SU-DHL-6 (cell line): ENCODE measurements at regions not wholly inside any gene's neighbourhood (a gene's known extent, or its start where the extent isn't known, plus 50 kb on each side); places are given as distances from the start of the nearest gene placed in this dataset.

Source experiments
- H2AFZ ChIP-seq: fragments of 200-600 bp; sonication (generic); 2 replicates; pipeline ENCODE4 v1.6.1; 2014; ENCODE audit warnings: low read depth, mild to moderate bottlenecking, moderate library complexity, mixed read lengths, antibody characterized with exemption, low read length; ENCODE audit not compliant: severe bottlenecking
- H3F3A ChIP-seq: fragments of 200-600 bp; shearing (Covaris generic); 2 replicates; pipeline ENCODE4 v1.6.0; 2016; ENCODE audit warnings: antibody characterized with exemption, mild to moderate bottlenecking; ENCODE audit not compliant: insufficient read depth
- H3K27ac ChIP-seq: fragments of 200-600 bp; sonication (generic); 2 replicates; pipeline ENCODE4 v1.5.1; 2016; ENCODE audit warnings: low read depth, mild to moderate bottlenecking, low read length, moderate library complexity, mixed read lengths
- H3K27me3 ChIP-seq: fragments of 200-600 bp; sonication (generic), shearing (Covaris generic); 2 replicates; pipeline ENCODE4 v1.6.0; 2014; ENCODE audit warnings: mild to moderate bottlenecking, low read length
- H3K36me3 ChIP-seq: fragments of 200-600 bp; sonication (generic); 2 replicates; pipeline ENCODE4 v1.6.1; 2014; ENCODE audit warnings: mild to moderate bottlenecking, low read length, mixed read lengths
- H3K4me2 ChIP-seq: fragments of 300-600, 200-600 bp; shearing (Covaris generic), sonication (generic); 2 replicates; pipeline ENCODE4 v1.6.0; 2014; ENCODE audit warnings: low read length, low read depth, mild to moderate bottlenecking; ENCODE audit not compliant: poor library complexity, severe bottlenecking
- H3K4me3 ChIP-seq: fragments of 200-600 bp; sonication (generic); 2 replicates; pipeline ENCODE4 v1.5.1; 2014; ENCODE audit warnings: antibody characterized with exemption, low read length, mild to moderate bottlenecking, mixed read lengths; ENCODE audit not compliant: insufficient read depth, poor library complexity, severe bottlenecking
- H3K79me2 ChIP-seq: fragments of 200-600 bp; sonication (generic); 2 replicates; pipeline ENCODE4 v1.6.1; 2014; ENCODE audit warnings: mild to moderate bottlenecking, low read length, moderate library complexity; ENCODE audit not compliant: insufficient read depth
- H3K9ac ChIP-seq: fragments of 200-600 bp; sonication (generic); 2 replicates; pipeline ENCODE4 v1.7.0; 2014; ENCODE audit warnings: mild to moderate bottlenecking, low read length
- H3K9me2 ChIP-seq: fragments of 200-600 bp; sonication (generic); replicated peaks from 2 replicates; pipeline ENCODE4 v1.6.1; 2014; ENCODE audit warnings: low read length; ENCODE audit not compliant: insufficient read depth
- H3K9me3 ChIP-seq: fragments of 200-600 bp; sonication (generic); 2 replicates; pipeline ENCODE4 v1.6.1; 2014; ENCODE audit warnings: low read length, mixed read lengths; ENCODE audit not compliant: insufficient read depth
- H4K20me1 ChIP-seq: fragments of 200-600 bp; sonication (generic); 2 replicates; pipeline ENCODE4 v1.6.1; 2014; ENCODE audit warnings: low read depth, mild to moderate bottlenecking, antibody characterized with exemption, low read length, moderate library complexity, mixed read lengths
- EZH2phosphoT487 ChIP-seq: fragments of 200-600 bp; sonication (generic), shearing (Covaris generic); conservative IDR thresholded peaks from 2 replicates; pipeline ENCODE4 v1.6.1; 2018; ENCODE audit warnings: mild to moderate bottlenecking, antibody characterized with exemption, low read length, moderate library complexity, mixed read lengths
- TF ChIP-seq, protein P1 (sequence below): fragments of 200-600 bp; sonication (generic); IDR thresholded peaks from one replicate; pipeline ENCODE4 v1.5.1; 2017; ENCODE audit warnings: antibody characterized with exemption, mild to moderate bottlenecking, low read length, moderate library complexity; ENCODE audit not compliant: insufficient read depth, poor library complexity, severe bottlenecking

DNA sequence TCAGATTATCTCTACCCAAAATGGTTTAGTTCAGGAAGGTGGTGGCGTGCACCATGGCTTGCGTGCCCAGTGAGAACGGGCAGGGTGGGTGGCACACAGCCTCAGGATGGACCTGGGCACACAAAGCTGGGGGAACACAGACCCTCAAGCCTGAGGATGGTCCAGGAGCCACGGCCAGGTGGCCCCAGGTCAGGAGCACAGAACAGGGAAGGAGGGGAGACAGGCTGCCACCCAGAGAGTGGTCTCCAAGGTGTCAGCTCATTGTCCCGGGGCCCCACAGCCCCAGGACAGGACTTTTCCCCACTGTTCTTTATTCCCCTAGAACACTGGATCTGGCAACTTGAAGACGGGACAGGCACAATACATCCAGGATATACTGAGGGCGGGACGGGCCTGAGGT, 75.6 kb upstream of the MGMT start:
- Histone ChIP-seq H3K9ac (no peak overlapping the region), H3K27ac (no peak overlapping the region), H3K9me2 (no peaks in the 10 kb centered on the region), H4K20me1 (no peaks in the 10 kb centered on the region), H3F3A (no peaks in the 10 kb centered on the region), H3K4me3 (no peak overlapping the region), H3K9me3 (no peaks in the 10 kb centered on the region), H2AFZ (no peak overlapping the region), H3K27me3 (no peaks in the 10 kb centered on the region), H3K36me3 (no peaks in the 10 kb centered on the region), H3K4me2 (no peak overlapping the region), H3K79me2 (no peaks in the 10 kb centered on the region)
- TF ChIP-seq, protein P1, sequence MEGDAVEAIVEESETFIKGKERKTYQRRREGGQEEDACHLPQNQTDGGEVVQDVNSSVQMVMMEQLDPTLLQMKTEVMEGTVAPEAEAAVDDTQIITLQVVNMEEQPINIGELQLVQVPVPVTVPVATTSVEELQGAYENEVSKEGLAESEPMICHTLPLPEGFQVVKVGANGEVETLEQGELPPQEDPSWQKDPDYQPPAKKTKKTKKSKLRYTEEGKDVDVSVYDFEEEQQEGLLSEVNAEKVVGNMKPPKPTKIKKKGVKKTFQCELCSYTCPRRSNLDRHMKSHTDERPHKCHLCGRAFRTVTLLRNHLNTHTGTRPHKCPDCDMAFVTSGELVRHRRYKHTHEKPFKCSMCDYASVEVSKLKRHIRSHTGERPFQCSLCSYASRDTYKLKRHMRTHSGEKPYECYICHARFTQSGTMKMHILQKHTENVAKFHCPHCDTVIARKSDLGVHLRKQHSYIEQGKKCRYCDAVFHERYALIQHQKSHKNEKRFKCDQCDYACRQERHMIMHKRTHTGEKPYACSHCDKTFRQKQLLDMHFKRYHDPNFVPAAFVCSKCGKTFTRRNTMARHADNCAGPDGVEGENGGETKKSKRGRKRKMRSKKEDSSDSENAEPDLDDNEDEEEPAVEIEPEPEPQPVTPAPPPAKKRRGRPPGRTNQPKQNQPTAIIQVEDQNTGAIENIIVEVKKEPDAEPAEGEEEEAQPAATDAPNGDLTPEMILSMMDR = no peak
- no peak for TF ChIP-seq EZH2phosphoT487

GRCh38 chr10:129392855-129393254, 74.2 kb upstream of the MGMT start:
- no peaks in the 10 kb centered on the region for H4K20me1 ChIP-seq
- H3K4me3 ChIP-seq = no peak overlapping the region
- H3K36me3 ChIP-seq = no peaks in the 10 kb centered on the region
- H3F3A ChIP-seq = no peaks in the 10 kb centered on the region
- H3K27me3 ChIP-seq = no peaks in the 10 kb centered on the region
- no peaks in the 10 kb centered on the region for H3K9me3 ChIP-seq
- H3K9ac ChIP-seq = no peak overlapping the region
- TF ChIP-seq EZH2phosphoT487 = no peak
- TF ChIP-seq, protein P1 = no peak
- no peak overlapping the region for H3K4me2 ChIP-seq
- no peaks in the 10 kb centered on the region for H3K9me2 ChIP-seq
- H3K79me2 ChIP-seq = no peaks in the 10 kb centered on the region
- no peak overlapping the region for H2AFZ ChIP-seq
- H3K27ac ChIP-seq = no peak overlapping the region

GRCh38 chr10:129393812-129394211, 73.2 kb upstream of the MGMT start:
- H3K27me3 ChIP-seq = no peaks in the 10 kb centered on the region
- H3K9me3 ChIP-seq = no peaks in the 10 kb centered on the region
- no peak overlapping the region for H3K9ac ChIP-seq
- no peaks in the 10 kb centered on the region for H3K79me2 ChIP-seq
- no peaks in the 10 kb centered on the region for H3K9me2 ChIP-seq
- no peaks in the 10 kb centered on the region for H3K36me3 ChIP-seq
- no peak overlapping the region for H3K4me2 ChIP-seq
- H3K4me3 ChIP-seq = no peak overlapping the region
- no peaks in the 10 kb centered on the region for H4K20me1 ChIP-seq
- H3K27ac ChIP-seq = no peak overlapping the region
- H3F3A ChIP-seq = no peaks in the 10 kb centered on the region
- H2AFZ ChIP-seq = no peak overlapping the region
- TF ChIP-seq, protein P1 = no peak
- TF ChIP-seq EZH2phosphoT487 = no peak
